Prostate gland (tissue), 1 donor: ENCODE measurements at regions not wholly inside any gene's neighbourhood (a gene's known extent, or its start where the extent isn't known, plus 50 kb on each side); places are given as distances from the start of the nearest gene placed in this dataset.

Experiments used
- POLR2A ChIP-seq: fragments of 450-650 bp; IDR thresholded peaks from one replicate; pipeline ENCODE4 v1.6.1; 2016; ENCODE audit warnings: antibody characterized with exemption, mild to moderate bottlenecking
- POLR2AphosphoS5 ChIP-seq: sonication (generic); formaldehyde crosslinking; IDR thresholded peaks from one replicate; pipeline ENCODE4 v1.6.1; 2017; ENCODE audit warnings: antibody characterized with exemption

- no peak for TF ChIP-seq POLR2AphosphoS5
- no peak for TF ChIP-seq POLR2A
Measured at GRCh38 chr20:11469795-11470435, 447.8 kb upstream of the BTBD3 start.
